GM12891 (cell line): ENCODE measurements at regions not wholly inside any gene's neighbourhood (a gene's known extent, or its start where the extent isn't known, plus 50 kb on each side); places are given as distances from the start of the nearest gene placed in this dataset.

Source experiments
- PAX5 ChIP-seq: IDR thresholded peaks from 2 replicates; pipeline ENCODE4 v1.6.1; 2011; ENCODE audit warnings: low read length, moderate library complexity, mild to moderate bottlenecking; ENCODE audit not compliant: insufficient read depth, severe bottlenecking
- POLR2A ChIP-seq: IDR thresholded peaks from 2 replicates; pipeline ENCODE4 v1.6.1; 2011; ENCODE audit warnings: low read depth, low read length, control low read depth
- POLR2AphosphoS5 ChIP-seq: IDR thresholded peaks from 2 replicates; pipeline ENCODE4 v1.6.1; 2011; ENCODE audit warnings: low read depth, low read length, control low read depth
- TAF1 ChIP-seq: IDR thresholded peaks from 2 replicates; pipeline ENCODE4 v1.6.1; 2011; ENCODE audit warnings: low read depth, low read length, control low read depth

GRCh38 chr10:2825841-2826240, 241.5 kb upstream of the PFKP start:
- no peak for TF ChIP-seq POLR2A
- TF ChIP-seq POLR2AphosphoS5, result no peak
- no peak for TF ChIP-seq TAF1
- TF ChIP-seq PAX5, result no peak
